ENCODE measurements at regions not wholly inside any gene's neighbourhood (a gene's known extent, or its start where the extent isn't known, plus 50 kb on each side); places are given as distances from the start of the nearest gene placed in this dataset.

- TF ChIP-seq CTCF (IDR thresholded peaks at IDR 0.05; ENCODE audit: control insufficient read depth, extremely low read depth, insufficient read depth): no peak
- DNase-seq (ENCODE audit: low read depth): no peak
Observed at GRCh38 chr10:42924484-42924883, 141.9 kb downstream of the BMS1 start.

GRCh38 chr10:42926843-42927242, 144.2 kb downstream of the BMS1 start:
- no peak for DNase-seq (ENCODE audit: low read depth)
- no peak overlapping the region for H3K4me3 ChIP-seq (ENCODE audit: low read depth, low read length)
- no peak for TF ChIP-seq CTCF (IDR thresholded peaks at IDR 0.05; ENCODE audit: control insufficient read depth, extremely low read depth, insufficient read depth)

More at GRCh38 chr10:42924484-42924883, 141.9 kb downstream of the BMS1 start:
- H3K4me3 ChIP-seq (ENCODE audit: low read depth, low read length): no peak overlapping the region

- no peak for DNase-seq (ENCODE audit: low read depth)
- no peak overlapping the region for H3K4me3 ChIP-seq (ENCODE audit: low read depth, low read length)
- TF ChIP-seq CTCF (IDR thresholded peaks at IDR 0.05; ENCODE audit: control insufficient read depth, extremely low read depth, insufficient read depth): no peak
Observed at GRCh38 chr10:42928064-42928463, 145.5 kb downstream of the BMS1 start.

- no peak for DNase-seq (ENCODE audit: low read depth)
- no peak for TF ChIP-seq CTCF (IDR thresholded peaks at IDR 0.05; ENCODE audit: control insufficient read depth, extremely low read depth, insufficient read depth)
- H3K4me3 ChIP-seq (ENCODE audit: low read depth, low read length): no peak overlapping the region
Observed at GRCh38 chr10:42929236-42929635, 146.6 kb downstream of the BMS1 start.

GRCh38 chr10:42929993-42930392, 146.9 kb upstream of the RET start:
- TF ChIP-seq CTCF (IDR thresholded peaks at IDR 0.05; ENCODE audit: control insufficient read depth, extremely low read depth, insufficient read depth): no peak
- no peak for DNase-seq (ENCODE audit: low read depth)
- no peak overlapping the region for H3K4me3 ChIP-seq (ENCODE audit: low read depth, low read length)

GRCh38 chr10:42930516-42931192, 146.2 kb upstream of the RET start:
- DNase-seq (ENCODE audit: low read depth): no peak
- H3K4me3 ChIP-seq (ENCODE audit: low read depth, low read length): no peak overlapping the region
- TF ChIP-seq CTCF (IDR thresholded peaks at IDR 0.05; ENCODE audit: control insufficient read depth, extremely low read depth, insufficient read depth): no peak

- H3K4me3 ChIP-seq (ENCODE audit: low read depth, low read length): no peak overlapping the region
- TF ChIP-seq CTCF (IDR thresholded peaks at IDR 0.05; ENCODE audit: control insufficient read depth, extremely low read depth, insufficient read depth): no peak
- no peak for DNase-seq (ENCODE audit: low read depth)
Observed at GRCh38 chr10:42932116-42932515, 144.8 kb upstream of the RET start.

Data from LNCaP clone FGC (cell line).